H1 (cell line): ENCODE measurements at regions not wholly inside any gene's neighbourhood (a gene's known extent, or its start where the extent isn't known, plus 50 kb on each side); places are given as distances from the start of the nearest gene placed in this dataset.

Experiments
- CTCF ChIA-PET: fragments of 300-600 bp; sonication (Branson Sonifier 250); formaldehyde crosslinking; loops from one replicate; lab custom pipeline; 2021; ENCODE audit not compliant: partially characterized antibody; lab: Charles Lee
- POLR2A ChIA-PET: fragments of 300-600 bp; sonication (Branson Sonifier 250); formaldehyde crosslinking; loops from one replicate; lab custom pipeline; 2021; ENCODE audit warnings: inconsistent platforms; ENCODE audit not compliant: partially characterized antibody; lab: Charles Lee
- DNase-seq, 2 experiments: peaks; one replicate each; pipeline versions ENCODE4 v3.0.0 to v3.0.0-alpha.2; 2010 to 2022; ENCODE audit warnings: low spot score in 2 of 2, low read depth in 1 of 2, mixed read lengths in 1 of 2
- FAIRE-seq: peaks from 2 replicates; lab custom pipeline; 2011; peaks lifted over from hg19 to GRCh38; lab: Jason Lieb, UNC
- H2AFZ ChIP-seq: 2 replicates; pipeline ENCODE4 v1.8.1; 2012; ENCODE audit warnings: low read length, inconsistent platforms
- H2AK5ac ChIP-seq: 2 replicates; pipeline ENCODE4 v1.6.1; 2013; ENCODE audit warnings: low read depth, low read length
- H2BK120ac ChIP-seq: replicated peaks from 2 replicates; pipeline ENCODE3; 2013; ENCODE audit warnings: low read depth, low read length, inconsistent platforms
- H2BK12ac ChIP-seq: 2 replicates; pipeline ENCODE4 v1.6.1; 2013; ENCODE audit warnings: low read depth, low read length
- H2BK15ac ChIP-seq: 2 replicates; pipeline ENCODE4 v1.6.1; 2013; ENCODE audit warnings: low read length
- H2BK20ac ChIP-seq: 2 replicates; pipeline ENCODE4 v1.6.1; 2013; ENCODE audit warnings: low read length
- H2BK5ac ChIP-seq: 2 replicates; pipeline ENCODE4 v1.6.1; 2013; ENCODE audit warnings: low read depth, low read length
- H3K14ac ChIP-seq: 2 replicates; pipeline ENCODE4 v1.6.1; 2013; ENCODE audit warnings: inconsistent platforms; ENCODE audit not compliant: insufficient read length
- H3K18ac ChIP-seq: 2 replicates; pipeline ENCODE4 v1.6.1; 2013; ENCODE audit warnings: low read length; ENCODE audit errors: extremely low read depth
- H3K23ac ChIP-seq: 2 replicates; pipeline ENCODE4 v1.6.1; 2013; ENCODE audit warnings: inconsistent platforms; ENCODE audit not compliant: insufficient read length
- H3K23me2 ChIP-seq: 2 replicates; pipeline ENCODE4 v1.6.1; 2013; ENCODE audit warnings: low read depth, low read length
- H3K27ac ChIP-seq: 2 replicates; pipeline ENCODE4 v1.6.1; 2011; ENCODE audit warnings: low read depth, low read length, inconsistent platforms
- H3K27me3 ChIP-seq, 4 experiments: replicated peaks in 1 of 4; 1 replicate in 1 of 4; 2 replicates in 3 of 4; pipeline versions ENCODE4 v1.6.1 to v1.8.1; 2011 to 2013; ENCODE audit warnings: low read length in 3 of 4, mild to moderate bottlenecking in 3 of 4, inconsistent platforms in 2 of 4, mixed read lengths in 2 of 4, moderate library complexity in 1 of 4; ENCODE audit not compliant: control insufficient read depth in 3 of 4, insufficient read depth in 3 of 4; ENCODE audit errors: extremely low read depth in 1 of 4
- H3K36me3 ChIP-seq, 4 experiments: 2 replicates each; pipeline versions ENCODE4 v1.6.1 to v1.8.1; 2011 to 2013; ENCODE audit warnings: mild to moderate bottlenecking in 4 of 4, low read length in 3 of 4, moderate library complexity in 2 of 4, control low read depth in 1 of 4, inconsistent platforms in 1 of 4; ENCODE audit not compliant: insufficient read depth in 4 of 4, control insufficient read depth in 2 of 4
- H3K4ac ChIP-seq: replicated peaks from 2 replicates; pipeline ENCODE3; 2013; ENCODE audit warnings: low read length, low read depth, mixed read lengths, inconsistent platforms; ENCODE audit not compliant: insufficient read length
- H3K4me1 ChIP-seq, 4 experiments: replicated peaks in 1 of 4; 1 replicate in 1 of 4; 2 replicates in 3 of 4; pipeline versions ENCODE4 v1.6.1 to v1.8.1; 2011 to 2013; ENCODE audit warnings: low read length in 3 of 4, inconsistent platforms in 2 of 4, mixed read lengths in 1 of 4; ENCODE audit not compliant: insufficient read depth in 4 of 4, control insufficient read depth in 3 of 4
- H3K4me2 ChIP-seq, 2 experiments: 2 replicates each; pipeline versions ENCODE4 v1.6.1 to v1.8.1; 2011 to 2013; ENCODE audit warnings: low read depth in 2 of 2, low read length in 2 of 2, control low read depth in 1 of 2, inconsistent platforms in 1 of 2, mild to moderate bottlenecking in 1 of 2; ENCODE audit not compliant: insufficient read depth in 1 of 2
- H3K4me3 ChIP-seq, 4 experiments: fragments of 200-600, 300-600 bp in 1 of 4; sonication (generic), shearing (Covaris generic), sonication (Bioruptor Twin) in 1 of 4; 2 replicates each; pipeline versions ENCODE4 v1.5.1 to v1.8.1; 2011 to 2016; ENCODE audit warnings: low read length in 4 of 4, low read depth in 3 of 4, control low read depth in 2 of 4, inconsistent platforms in 2 of 4, mild to moderate bottlenecking in 2 of 4, mixed read lengths in 1 of 4, moderate library complexity in 1 of 4; ENCODE audit not compliant: insufficient read depth in 2 of 4; ENCODE audit errors: extremely low read depth in 1 of 4
- H3K56ac ChIP-seq: replicated peaks from 2 replicates; pipeline ENCODE3; 2013; ENCODE audit warnings: low read depth, mild to moderate bottlenecking, mixed read lengths, low read length, inconsistent platforms; ENCODE audit not compliant: insufficient read length
- H3K79me1 ChIP-seq: 2 replicates; pipeline ENCODE4 v1.6.1; 2013; ENCODE audit warnings: low read depth, low read length, control low read depth
- H3K79me2 ChIP-seq, 2 experiments: 2 replicates each; pipeline versions ENCODE4 v1.6.1 to v1.8.1; 2012 to 2013; ENCODE audit warnings: low read length in 2 of 2, mild to moderate bottlenecking in 2 of 2, inconsistent platforms in 1 of 2; ENCODE audit not compliant: insufficient read depth in 2 of 2, control insufficient read depth in 1 of 2
- H3K9ac ChIP-seq, 4 experiments: replicated peaks in 1 of 4; 1 replicate in 1 of 4; 2 replicates in 3 of 4; pipeline versions ENCODE4 v1.6.1 to v1.8.1; 2011 to 2013; ENCODE audit warnings: low read depth in 3 of 4, low read length in 3 of 4, control low read depth in 2 of 4, mild to moderate bottlenecking in 2 of 4, moderate library complexity in 2 of 4, inconsistent platforms in 1 of 4; ENCODE audit errors: extremely low read depth in 1 of 4
- H3K9me3 ChIP-seq, 2 experiments: 2 replicates each; pipeline versions ENCODE4 v1.6.1 to v1.8.1; 2012 to 2013; ENCODE audit warnings: mild to moderate bottlenecking in 2 of 2, moderate library complexity in 2 of 2, control low read depth in 1 of 2, inconsistent platforms in 1 of 2, low read depth in 1 of 2, low read length in 1 of 2, mixed read lengths in 1 of 2; ENCODE audit not compliant: insufficient read depth in 2 of 2
- H4K20me1 ChIP-seq, 2 experiments: replicated peaks in 1 of 2; 2 replicates each; pipeline versions ENCODE3 to v1.8.1; 2011 to 2013; ENCODE audit warnings: inconsistent platforms in 2 of 2, low read length in 2 of 2, mild to moderate bottlenecking in 1 of 2; ENCODE audit not compliant: insufficient read depth in 2 of 2, control insufficient read depth in 1 of 2
- H4K5ac ChIP-seq: 2 replicates; pipeline ENCODE4 v1.6.1; 2013; ENCODE audit warnings: low read length, low read depth, mixed read lengths, inconsistent platforms; ENCODE audit not compliant: insufficient read length
- H4K8ac ChIP-seq: 2 replicates; pipeline ENCODE4 v1.8.0; 2013; ENCODE audit warnings: mild to moderate bottlenecking, moderate library complexity, low read length, inconsistent platforms; ENCODE audit not compliant: insufficient read depth; ENCODE audit errors: extremely low read depth
- H4K91ac ChIP-seq: replicated peaks from 2 replicates; pipeline ENCODE3; 2013; ENCODE audit warnings: low read length, mixed read lengths, inconsistent platforms; ENCODE audit not compliant: insufficient read length
- ATF2 ChIP-seq: IDR thresholded peaks from 2 replicates; pipeline ENCODE4 v1.6.1; 2012; ENCODE audit warnings: low read length, inconsistent platforms
- ATF3 ChIP-seq: IDR thresholded peaks from 2 replicates; pipeline ENCODE4 v1.6.1; 2011; ENCODE audit warnings: low read depth, mild to moderate bottlenecking, low read length; ENCODE audit not compliant: insufficient read depth
- BRCA1 ChIP-seq: IDR thresholded peaks from 2 replicates; pipeline ENCODE4 v1.6.1; 2012; ENCODE audit warnings: low read depth, low read length, improper control_type of control experiment
- CTCF ChIP-seq, 3 experiments: IDR thresholded peaks; 1 replicate in 2 of 3; 2 replicates in 1 of 3; pipeline versions ENCODE4 v1.5.1 to v1.6.1; 2011; ENCODE audit warnings: low read length in 3 of 3, mild to moderate bottlenecking in 3 of 3, inconsistent platforms in 2 of 3, low read depth in 1 of 3, moderate library complexity in 1 of 3; ENCODE audit not compliant: insufficient read depth in 1 of 3; ENCODE audit errors: control extremely low read depth in 1 of 3
- FOSL1 ChIP-seq: IDR thresholded peaks from 2 replicates; pipeline ENCODE4 v1.6.1; 2011; ENCODE audit warnings: mild to moderate bottlenecking, low read depth, low read length, moderate library complexity; ENCODE audit not compliant: insufficient read depth
- NRF1 ChIP-seq: IDR thresholded peaks from 2 replicates; pipeline ENCODE4 v1.6.1; 2011; ENCODE audit warnings: mild to moderate bottlenecking, low read depth, low read length, improper control_type of control experiment
- TAF1 ChIP-seq: IDR thresholded peaks from 2 replicates; pipeline ENCODE4 v1.6.1; 2011; ENCODE audit warnings: mild to moderate bottlenecking, low read depth, low read length
- TBP ChIP-seq: IDR thresholded peaks from 2 replicates; pipeline ENCODE4 v1.6.1; 2011; ENCODE audit warnings: low read depth, low read length, improper control_type of control experiment
- WGBS, 2 experiments: shearing (Covaris generic) in 1 of 2; methylation state at CpG; one replicate each; pipeline versions ENCODE4 v1.1.6 to v1.1.7; 2013 to 2015; ENCODE audit warnings: low lambda C conversion rate in 2 of 2, mixed read lengths in 2 of 2, inconsistent platforms in 1 of 2, low coverage in 1 of 2, missing lambda C conversion rate in 1 of 2; ENCODE audit not compliant: insufficient replicate concordance in 2 of 2, insufficient coverage in 1 of 2, insufficient read length in 1 of 2; ENCODE audit errors: extremely low coverage in 1 of 2, missing lambda C conversion rate in 1 of 2; 5-methylcytosine and 5-hydroxymethylcytosine counted together

- H3K23me2 ChIP-seq: no peaks in the 10 kb centered on the region; the same call in 1 of the 2 replicates
- no peak overlapping the region for H3K56ac ChIP-seq
- no peaks in the 10 kb centered on the region for H3K79me1 ChIP-seq
- H4K91ac ChIP-seq: no peak overlapping the region
- peak overlapping the region; percentile 0; the same call in 1 of the 2 replicates for H2AFZ ChIP-seq
- no peak overlapping the region for H3K27ac ChIP-seq
- no peak overlapping the region for H2BK5ac ChIP-seq
- H2AK5ac ChIP-seq: no peak overlapping the region
- H2BK120ac ChIP-seq: no peak overlapping the region
- no peak overlapping the region for H3K4me3 ChIP-seq
- 81% methylated on average over 4 of the region's 4 CpGs; no CpG with 5 or more reads in 1 of the 2 experiments for WGBS, 2 experiments
- no peak overlapping the region for H3K23ac ChIP-seq
- H3K18ac ChIP-seq: no peak overlapping the region
- H3K9me3 ChIP-seq: peaks cover 0 to under 1% of the 10 kb centered on the region in 2 experiments; a peak in 1 of 4 replicates
- H4K20me1 ChIP-seq: no peaks in the 10 kb centered on the region
- FAIRE-seq (no peak), DNase-seq (no peak)
- H3K4ac ChIP-seq: no peak overlapping the region
- H3K9ac ChIP-seq: no peak overlapping the region; a peak in 1 of 7 replicates
- no peak overlapping the region for H2BK12ac ChIP-seq
- ChIA-PET CTCF (interaction anchor here (0.6 kb wide), 1 partner anchor 14 kb away, joined by 3 read pairs; no protein-coding TSS in a partner anchor), POLR2A (no interaction called here)
- H3K36me3 ChIP-seq: no peaks in the 10 kb centered on the region
- H3K14ac ChIP-seq: no peak overlapping the region
- H4K5ac ChIP-seq: no peak overlapping the region
- no peak overlapping the region for H2BK20ac ChIP-seq
- no peaks in the 10 kb centered on the region for H3K79me2 ChIP-seq
- H3K4me1 ChIP-seq: peaks cover 0 to 3% (median 3%) of the 10 kb centered on the region in 4 experiments; a peak in 2 of 7 replicates
- no peaks in the 10 kb centered on the region for H3K27me3 ChIP-seq
- no peak overlapping the region for H2BK15ac ChIP-seq
- H4K8ac ChIP-seq: no peak overlapping the region
- H3K4me2 ChIP-seq: no peak overlapping the region
- TF ChIP-seq NRF1 (no peak), FOSL1 (no peak), TAF1 (no peak), ATF3 (no peak), BRCA1 (no peak), ATF2 (no peak), CTCF (IDR thresholded peaks at IDR 0.05; ENCODE audit: control extremely low read depth in 1 of 3, insufficient read depth in 1 of 3, low read depth in 1 of 3, low read length in 3 of 3) (no peak), TBP (no peak)
Measured at GRCh38 chr16:22728167-22728836, 85.7 kb upstream of the HS3ST2 start.
